SU-DHL-6 (cell line): ENCODE measurements at regions not wholly inside any gene's neighbourhood (a gene's known extent, or its start where the extent isn't known, plus 50 kb on each side); places are given as distances from the start of the nearest gene placed in this dataset.

ENCODE experiments used
- CTCF ChIP-seq: fragments of 200-600 bp; sonication (generic); IDR thresholded peaks from one replicate; pipeline ENCODE4 v1.5.1; 2017; ENCODE audit warnings: antibody characterized with exemption, mild to moderate bottlenecking, low read length, moderate library complexity; ENCODE audit not compliant: insufficient read depth, poor library complexity, severe bottlenecking
- EZH2phosphoT487 ChIP-seq: fragments of 200-600 bp; sonication (generic), shearing (Covaris generic); conservative IDR thresholded peaks from 2 replicates; pipeline ENCODE4 v1.6.1; 2018; ENCODE audit warnings: mild to moderate bottlenecking, antibody characterized with exemption, low read length, moderate library complexity, mixed read lengths

GRCh38 chr18:71809711-71810110, 734.4 kb downstream of the CBLN2 start:
- TF ChIP-seq CTCF (no peak), EZH2phosphoT487 (no peak)
